GM19351 (cell line): ENCODE measurements at regions not wholly inside any gene's neighbourhood (a gene's known extent, or its start where the extent isn't known, plus 50 kb on each side); places are given as distances from the start of the nearest gene placed in this dataset.

ENCODE experiments used
- ATAC-seq: cut with Tn5 transposase; IDR thresholded peaks from one replicate; pipeline ENCODE4 v1.9.1; 2021; ENCODE audit warnings: mild to moderate bottlenecking, moderate library complexity; ENCODE audit not compliant: unreplicated experiment

DNA sequence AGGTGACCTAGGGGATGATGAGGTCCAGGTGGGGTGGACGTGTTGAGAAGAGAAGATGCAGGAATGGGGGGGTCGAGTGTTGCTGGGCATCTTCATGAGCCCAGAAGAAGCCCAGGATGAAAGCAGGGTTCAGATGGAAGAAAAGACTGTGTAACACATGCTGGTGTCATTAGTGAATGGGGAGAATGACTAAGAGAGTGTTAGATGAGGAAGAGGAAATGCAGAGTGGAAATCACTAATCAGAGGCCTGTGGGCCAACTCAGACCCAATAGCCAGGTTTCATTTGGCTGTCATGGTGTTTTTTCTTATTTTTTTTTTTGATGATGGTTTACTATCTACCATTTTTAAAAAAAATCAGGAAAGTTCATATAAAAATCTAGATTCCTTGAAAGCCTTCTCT, 180.8 kb upstream of the CAMK1G start:
- ATAC-seq: no peak

DNA sequence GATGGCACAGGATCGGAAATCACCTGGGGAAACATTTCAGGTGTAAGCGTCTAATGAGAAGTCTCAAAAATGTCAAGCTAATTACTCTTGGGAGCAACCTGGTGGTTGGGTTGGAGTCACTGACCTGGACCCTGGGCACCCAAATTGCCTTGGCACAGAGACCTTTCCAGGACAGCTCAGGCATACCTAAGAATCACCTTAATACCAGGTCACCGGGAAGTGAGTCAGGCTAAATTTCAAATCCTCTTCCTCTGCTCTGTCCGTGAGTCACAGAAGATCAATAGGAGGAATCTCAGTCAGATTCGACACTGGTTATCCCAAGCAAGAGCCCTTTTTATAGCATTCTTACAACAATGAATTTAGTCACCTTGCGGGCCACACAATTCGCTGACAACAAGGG, 179.6 kb upstream of the CAMK1G start:
- no peak for ATAC-seq

DNA sequence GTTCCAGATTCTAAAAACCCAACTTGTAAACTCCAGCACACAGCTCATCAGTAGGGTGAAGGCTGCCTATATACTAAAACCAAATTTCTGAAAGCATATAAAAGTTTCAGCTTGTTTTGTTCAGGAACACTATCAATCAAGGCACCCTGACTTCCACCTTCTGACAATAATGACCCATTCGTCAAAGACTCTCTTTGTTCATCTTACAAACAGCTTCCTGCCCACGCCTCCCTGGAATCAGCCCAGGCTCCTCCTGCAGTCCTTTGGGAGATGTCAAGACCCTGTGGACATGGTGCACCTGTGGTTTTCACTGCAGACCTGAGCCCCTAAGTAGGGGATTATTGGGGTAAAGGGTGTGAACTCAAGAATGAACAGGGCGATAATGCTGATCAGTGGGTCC, 178.9 kb upstream of the CAMK1G start:
- ATAC-seq: no peak

DNA sequence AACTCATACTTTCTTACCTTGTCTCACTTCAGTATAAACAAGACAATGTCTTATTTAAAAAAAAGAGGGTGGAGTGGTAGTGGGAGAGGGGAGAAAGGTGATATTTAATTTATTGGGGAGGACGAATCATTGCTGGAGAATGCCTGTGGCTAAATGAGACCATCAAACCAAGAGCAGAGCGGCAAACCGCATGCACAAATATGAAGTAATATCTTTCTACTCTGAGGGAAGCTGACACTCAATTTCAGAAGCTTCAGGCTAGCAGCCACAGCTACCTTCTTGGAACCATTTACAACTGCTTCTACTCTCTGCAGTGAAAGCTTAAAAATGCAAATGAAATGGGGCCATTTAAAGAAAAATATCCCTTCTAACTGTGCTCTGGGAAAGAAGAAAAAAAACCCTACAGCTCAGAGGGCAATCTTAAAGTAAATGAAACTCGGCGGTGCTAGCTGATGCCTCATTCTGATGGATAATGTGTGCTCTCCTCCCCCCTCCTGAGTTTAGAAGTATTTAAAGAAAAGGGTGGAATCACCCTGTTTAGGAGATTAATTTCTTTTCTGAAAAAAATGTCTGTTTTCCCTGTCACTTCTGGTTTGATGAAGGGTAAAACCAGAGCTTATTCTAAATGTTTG, 178.2 kb upstream of the CAMK1G start:
- ATAC-seq: peak; percentile 43

DNA sequence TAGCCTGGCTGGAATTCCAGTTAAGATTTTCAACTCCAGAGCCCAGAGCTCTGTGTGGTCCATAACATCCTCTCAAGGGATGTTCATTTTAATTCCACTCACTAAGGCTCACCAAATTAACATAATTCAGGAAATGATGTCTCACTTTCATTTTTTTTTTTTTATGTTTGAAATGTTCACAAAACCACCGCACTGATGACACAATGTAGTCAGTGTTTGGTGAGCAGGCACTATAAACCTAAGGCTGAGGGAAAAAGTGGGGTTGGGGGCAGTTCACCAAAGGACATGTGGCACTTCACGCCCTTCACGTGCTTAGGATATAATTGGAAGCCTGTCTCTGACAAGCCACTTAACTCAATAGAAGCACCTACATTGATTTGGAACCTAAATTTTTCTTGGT, 177.3 kb upstream of the CAMK1G start:
- no peak for ATAC-seq

DNA sequence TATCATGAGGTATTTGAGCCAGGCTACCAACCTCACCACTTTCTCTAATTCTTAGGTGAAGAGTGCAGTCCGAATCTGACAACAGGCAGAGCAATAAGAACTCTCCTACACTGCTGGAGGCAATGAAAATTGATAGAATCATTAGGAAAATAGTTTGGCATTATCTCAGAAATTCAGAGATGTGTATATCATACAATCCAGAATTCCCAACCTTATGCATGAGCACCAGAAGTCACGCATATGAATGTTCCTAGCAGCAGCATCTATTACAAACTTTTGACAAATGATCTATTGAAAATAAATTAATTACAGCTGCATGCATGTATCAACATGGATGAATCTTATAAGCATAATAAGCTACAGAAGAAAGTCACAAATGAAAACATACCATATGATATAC, 176.9 kb upstream of the CAMK1G start:
- no peak for ATAC-seq

DNA sequence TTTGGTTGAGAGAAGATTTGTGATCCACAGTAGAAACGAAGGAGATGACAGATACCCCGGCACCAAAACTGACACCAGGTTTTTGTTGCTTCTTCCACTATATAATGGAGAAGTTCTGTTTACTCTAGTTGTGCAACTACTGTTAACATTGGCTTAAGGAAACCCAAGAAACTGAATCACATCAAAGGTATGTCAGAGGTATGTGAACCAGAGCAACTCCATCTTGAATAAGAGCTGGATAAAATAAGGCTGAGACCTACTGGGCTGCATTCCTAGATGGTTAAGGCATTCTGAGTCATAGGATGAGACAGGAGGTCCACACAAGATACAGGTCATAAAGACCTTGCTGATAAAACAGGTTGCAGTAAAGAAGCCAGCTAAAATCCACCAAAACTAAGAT, 173.7 kb upstream of the CAMK1G start:
- no peak for ATAC-seq

DNA sequence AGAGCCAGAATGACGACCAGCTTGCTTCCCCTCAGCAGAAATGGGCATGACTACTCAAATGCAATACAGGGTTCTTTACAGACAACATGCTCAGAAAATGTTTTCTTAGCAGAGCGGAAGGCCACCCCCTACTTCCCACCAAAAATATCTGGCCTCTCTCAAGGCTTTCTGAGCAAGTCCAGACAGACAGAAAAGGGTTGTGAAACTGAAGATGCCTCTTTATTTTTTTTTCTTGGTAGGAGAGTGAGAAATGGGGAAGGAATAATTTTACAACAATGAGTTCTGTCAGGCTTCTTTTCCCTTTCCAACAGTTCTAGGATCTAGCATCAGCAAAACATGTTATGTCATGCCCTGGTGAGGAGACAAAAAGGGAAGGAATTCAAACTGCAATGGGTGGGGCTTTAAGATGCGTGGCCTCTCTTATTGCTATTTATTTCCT, 172.0 kb upstream of the CAMK1G start:
- no peak for ATAC-seq

DNA sequence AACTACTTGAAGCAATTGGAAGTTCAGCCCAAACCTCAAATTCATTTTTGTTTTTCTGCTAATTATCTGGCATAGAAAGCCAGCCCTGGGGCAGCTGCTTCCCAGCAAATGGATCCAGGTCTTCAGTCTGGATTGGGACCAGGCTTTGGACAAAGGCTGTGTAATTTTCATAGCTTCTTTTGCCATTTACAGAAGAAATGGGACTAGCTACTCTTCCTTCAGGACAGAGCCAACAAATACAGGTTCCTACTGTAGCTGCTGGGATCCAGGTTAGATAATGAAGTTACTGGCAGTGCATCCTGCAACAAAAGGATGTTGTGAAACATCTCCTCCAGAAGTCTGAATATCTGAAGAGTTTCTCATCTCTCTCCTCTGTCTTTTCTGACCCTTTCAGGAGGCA, 171.5 kb upstream of the CAMK1G start:
- no peak for ATAC-seq

DNA sequence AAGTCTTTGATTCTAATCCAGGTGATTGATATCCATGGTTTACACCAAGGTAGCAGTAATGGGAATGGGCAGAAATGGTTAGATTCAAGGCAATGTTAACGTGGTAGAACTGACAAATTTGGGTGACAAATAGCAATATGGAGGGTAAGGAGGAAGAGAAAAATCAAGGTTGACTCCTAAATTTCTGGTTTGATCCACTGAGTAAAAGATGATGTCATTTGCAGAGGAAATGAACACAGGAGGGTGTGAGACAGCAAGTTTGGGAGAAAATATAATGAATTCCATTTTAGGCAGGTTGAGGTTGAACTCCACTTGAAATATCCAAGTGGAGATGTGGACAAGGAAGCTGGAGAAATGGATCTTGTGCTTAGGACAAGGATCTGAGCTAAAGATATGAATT, 170.9 kb upstream of the CAMK1G start:
- ATAC-seq: no peak

DNA sequence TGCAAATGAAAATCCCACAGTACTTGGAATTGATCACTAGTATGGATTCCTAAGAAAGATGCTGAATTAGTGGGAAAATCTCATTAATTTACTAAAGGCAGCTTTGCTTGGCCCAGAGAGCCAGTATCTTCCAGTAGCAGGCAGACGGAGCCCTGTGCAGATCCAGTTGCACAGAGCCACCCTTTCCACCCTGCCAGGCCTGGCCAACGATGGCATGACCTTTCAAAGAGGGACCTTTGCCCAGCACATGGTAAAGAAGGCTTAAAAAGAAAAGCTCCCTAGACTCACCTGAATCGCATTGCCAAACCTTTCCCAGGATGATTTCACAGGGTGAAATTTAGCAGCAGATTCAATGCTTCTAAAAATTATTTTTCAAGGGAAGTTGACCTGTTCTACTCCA, 170.5 kb upstream of the CAMK1G start:
- ATAC-seq: no peak

DNA sequence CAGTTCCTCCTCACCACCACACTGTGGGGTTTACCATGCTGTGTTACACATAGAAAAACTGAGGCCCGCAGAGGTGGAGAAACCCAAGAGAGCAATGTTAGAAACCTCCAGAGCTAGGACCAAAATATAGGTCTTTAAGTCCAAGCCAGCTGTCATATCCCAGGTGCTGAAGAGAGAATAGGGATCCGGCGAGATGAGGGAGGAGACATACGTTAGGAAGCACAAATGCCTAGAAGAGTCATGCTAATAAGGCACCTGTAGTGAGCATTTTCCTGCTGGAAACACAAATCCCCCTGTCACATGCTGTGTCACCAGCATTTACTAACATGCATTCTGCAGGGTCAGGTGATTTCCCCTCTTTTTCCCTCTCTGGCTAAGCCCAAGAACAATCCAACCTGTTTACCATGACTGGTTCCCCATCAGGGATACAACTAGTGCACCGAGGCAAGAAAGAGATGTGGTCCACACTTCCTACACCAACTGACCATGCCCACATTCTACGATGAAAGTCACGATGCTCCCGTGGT, 168.6 kb upstream of the CAMK1G start:
- no peak for ATAC-seq

DNA sequence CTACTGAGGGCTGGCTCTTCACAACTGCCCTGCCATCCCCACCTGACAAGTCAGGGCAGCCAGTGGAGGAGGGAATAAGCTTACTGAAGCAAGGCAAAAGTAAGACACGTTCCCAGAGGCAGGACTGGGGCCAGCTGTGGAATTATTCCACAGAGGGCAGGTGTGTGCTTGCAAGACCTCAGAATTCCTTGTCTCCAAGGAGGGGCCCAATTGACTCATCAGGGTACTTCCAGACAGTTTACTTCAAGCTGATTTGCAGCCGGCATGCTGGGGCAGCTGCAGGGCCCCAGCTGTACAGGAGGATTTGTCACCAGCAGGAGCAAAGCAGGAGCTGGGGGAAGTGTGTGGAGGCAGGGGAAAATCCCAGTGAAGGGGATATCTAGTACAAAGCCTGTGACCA, 167.5 kb upstream of the CAMK1G start:
- ATAC-seq: no peak

DNA sequence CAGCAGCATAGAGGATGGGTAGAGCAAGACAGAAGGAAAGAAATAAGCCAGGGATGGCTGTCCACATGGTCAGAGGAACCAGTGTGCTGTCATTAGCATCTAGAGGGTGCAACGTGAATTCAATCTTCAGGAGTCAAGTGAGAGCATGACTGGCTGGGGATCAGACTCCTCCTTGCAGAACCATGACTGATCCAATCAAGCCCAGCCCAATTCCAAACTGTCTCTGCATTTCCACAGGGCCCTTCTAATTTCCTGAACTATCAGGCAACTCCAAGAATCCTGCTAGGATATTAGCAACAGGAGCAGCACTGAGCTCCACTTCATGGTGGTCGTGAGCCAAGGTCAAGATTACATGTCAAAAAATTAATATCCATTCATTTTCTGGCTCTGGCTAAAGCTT, 166.8 kb upstream of the CAMK1G start:
- ATAC-seq: no peak

DNA sequence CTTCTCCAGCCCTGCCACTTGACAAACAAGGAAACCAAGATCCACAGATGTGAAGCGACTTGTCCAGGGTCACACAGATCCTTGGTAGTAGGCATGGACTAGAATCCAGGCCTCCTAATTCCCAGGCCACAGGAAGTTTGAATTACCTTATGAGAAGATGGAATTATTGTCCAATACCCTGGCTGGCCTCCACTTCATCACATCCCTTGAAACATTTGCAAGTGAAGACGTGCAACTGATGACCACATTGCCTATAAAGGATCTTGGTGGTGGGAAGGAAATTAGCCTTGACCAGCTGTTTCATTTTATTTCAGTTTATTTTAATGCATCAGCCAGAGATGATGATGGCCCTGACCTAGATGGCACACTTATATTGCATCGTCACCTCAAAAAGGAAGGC, 165.8 kb upstream of the CAMK1G start:
- ATAC-seq: no peak

DNA sequence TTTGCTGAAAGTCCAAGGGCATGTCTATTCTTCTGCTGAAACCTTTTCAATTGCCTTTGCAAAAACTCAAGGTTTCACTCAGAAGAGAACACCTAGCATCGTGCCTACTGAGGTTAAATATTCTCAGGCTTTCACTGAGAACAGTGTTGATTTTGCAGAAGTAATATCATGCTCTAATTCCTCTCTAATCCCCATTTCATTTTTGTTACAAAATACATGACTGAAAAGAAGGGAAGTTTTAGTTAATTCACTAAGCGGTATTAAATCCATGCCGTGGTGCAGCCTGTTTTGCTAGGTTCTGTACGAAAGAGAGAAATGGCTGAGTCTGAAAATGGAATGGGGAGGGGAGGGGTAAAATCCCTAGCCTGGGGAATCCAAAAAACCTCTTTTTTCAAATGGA, 163.2 kb upstream of the CAMK1G start:
- no peak for ATAC-seq

DNA sequence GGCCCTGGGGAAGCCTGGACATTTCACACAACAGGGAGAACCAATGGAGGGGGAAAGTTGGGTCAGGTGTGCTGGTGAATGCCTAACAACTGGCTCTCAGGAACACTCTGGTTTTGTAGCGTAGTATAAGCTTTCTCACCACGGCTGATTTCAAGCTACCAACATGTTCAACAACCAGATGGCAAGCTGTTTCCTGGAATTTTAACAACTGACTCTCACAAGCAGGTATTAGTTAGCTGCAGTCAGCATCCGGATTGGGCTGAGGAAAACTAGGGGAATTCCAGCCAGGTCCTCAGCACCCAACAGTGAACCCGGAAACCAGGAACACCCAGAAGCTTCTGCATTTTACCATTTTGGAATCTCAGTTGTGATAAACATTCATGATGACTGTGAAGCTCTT, 162.3 kb upstream of the CAMK1G start:
- ATAC-seq: no peak

DNA sequence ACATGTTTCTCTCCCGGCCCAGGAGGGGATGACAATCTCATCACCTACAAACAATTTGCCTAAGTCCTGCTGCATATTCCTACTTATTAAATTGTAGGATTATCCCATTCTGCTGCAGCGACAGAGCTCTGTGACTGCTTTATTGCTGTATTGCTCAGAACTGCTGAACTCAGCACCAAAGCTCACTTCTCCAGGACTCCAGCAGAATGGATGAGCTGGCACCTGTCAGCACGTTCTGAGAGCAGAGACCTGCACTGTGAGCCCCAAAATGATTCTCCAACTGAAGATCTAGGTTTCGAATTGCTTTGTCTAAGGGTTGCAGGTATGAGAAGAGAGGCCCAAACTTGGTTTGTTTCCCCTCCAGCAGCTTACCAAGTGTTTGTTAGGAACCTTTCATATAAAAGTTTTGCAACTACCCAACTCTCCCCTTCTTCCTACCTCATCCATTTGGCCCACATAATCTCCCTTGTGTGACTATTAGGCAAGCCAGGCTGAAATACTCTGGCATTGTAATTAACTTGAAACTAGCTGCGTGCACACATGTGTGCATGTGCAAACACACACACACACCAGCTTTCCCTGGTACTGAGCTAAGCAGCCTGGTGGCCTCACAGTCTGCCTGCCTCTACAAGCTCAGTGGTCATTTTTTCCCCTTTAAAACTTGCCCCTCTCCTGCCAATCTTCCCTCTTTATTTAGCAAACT, 161.4 kb upstream of the CAMK1G start:
- no peak for ATAC-seq

DNA sequence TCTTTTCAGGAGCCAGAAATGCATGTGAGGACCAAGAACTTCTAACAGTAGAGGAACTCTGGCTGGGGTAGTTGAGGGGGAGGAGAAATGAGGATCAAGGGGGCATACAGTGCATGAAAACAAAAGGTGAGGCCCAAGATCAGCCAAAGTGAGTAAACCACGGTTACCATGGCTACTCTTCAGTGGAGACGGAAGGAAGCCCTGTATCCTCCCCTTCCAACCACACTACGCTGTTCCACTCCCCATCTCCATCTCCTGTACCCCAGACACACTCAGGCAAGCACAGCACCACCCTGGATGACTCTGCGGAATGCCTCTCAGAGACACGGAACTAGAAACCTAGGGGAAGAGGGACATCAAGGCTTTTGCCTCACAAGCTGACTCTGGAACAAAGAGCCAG, 157.6 kb upstream of the CAMK1G start:
- no peak for ATAC-seq

DNA sequence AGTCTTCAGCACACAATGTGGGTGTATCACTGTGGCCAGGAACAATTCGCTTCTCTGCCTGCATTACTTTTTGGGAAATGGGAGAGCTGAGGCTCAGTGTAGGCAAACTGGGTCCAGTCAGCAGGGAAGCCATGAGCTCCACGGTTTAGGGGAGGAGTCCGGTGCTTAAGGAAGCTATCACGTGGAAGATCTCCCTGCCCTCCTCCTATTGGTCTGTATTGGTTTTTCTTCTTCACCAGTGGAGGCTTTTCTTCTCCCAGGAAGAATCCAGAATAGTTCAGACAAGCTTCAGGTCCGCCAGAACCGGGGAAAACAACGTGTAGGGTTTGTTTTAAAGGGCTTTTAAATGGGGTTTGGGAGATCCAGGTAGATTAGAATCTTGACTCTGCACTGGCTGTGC, 156.2 kb upstream of the CAMK1G start:
- ATAC-seq: no peak

DNA sequence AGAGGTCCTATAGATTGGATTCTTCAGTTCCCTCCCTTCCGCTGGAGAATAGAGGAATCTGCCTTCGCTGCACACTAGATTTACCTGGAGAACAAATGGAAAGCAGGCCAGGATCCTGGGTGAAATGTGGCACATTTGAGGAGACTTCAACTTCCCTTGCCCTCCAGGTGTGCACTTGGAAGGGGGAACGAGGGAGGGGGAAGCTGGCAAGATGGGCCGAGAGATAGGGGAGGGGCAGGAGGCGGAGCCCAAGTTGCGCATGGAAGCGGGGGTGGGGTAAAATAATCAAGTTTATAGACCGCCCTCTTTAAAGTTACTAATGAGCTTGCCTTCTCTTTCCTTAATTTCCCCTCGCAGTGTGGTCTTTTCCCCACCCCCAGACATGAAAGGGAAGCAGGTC, 155.7 kb upstream of the CAMK1G start:
- no peak for ATAC-seq

DNA sequence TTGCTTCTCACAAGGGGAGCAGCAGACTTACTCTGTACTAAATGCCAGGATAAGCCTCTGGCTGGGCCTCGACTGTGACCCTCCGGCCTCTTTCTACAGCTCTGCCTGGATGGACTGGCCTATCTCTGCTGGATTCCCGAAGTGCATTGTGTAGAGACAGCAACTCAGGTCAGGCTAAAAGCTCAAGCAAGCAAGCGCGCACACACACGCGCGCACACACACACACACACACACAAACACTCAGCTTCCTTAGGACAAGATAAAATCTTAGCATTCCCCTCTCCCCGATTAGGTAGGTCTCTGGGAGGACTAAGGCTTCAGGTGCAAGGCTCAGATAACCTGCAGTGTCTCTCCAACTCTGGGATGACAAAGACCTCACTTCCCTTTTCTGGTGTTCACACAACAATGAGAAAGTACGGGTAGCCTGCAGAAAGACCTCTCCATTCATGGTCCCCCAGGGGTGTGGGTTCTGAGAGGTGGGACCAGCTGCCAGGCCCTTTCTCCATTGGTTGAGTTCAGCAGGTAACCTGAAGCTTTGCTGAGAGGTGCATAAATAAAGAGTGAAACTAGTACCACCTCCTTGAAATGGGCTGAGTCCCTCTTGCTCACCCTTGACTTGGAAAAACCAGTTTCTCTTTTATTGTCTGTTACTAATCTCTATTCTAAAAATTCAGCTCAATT, 155.1 kb upstream of the CAMK1G start:
- no peak for ATAC-seq
